Upper lobe of right lung (tissue), 1 donor: ENCODE measurements at regions not wholly inside any gene's neighbourhood (a gene's known extent, or its start where the extent isn't known, plus 50 kb on each side); places are given as distances from the start of the nearest gene placed in this dataset.

Source experiments
- ATAC-seq: fragments of 200-7000 bp; cut with Tn5 transposase; one replicate; pipeline ENCODE4 v1.9.1; 2020; ENCODE audit warnings: mild to moderate bottlenecking, moderate library complexity
- DNase-seq: peaks from one replicate; pipeline ENCODE4 v3.0.0-alpha.2; 2020
- H3K27ac ChIP-seq: fragments of 200-600 bp; one replicate; pipeline ENCODE4 v1.8.0; 2022
- H3K27me3 ChIP-seq: fragments of 200-600 bp; one replicate; pipeline ENCODE4 v1.8.0; 2022; ENCODE audit warnings: mild to moderate bottlenecking
- H3K36me3 ChIP-seq: fragments of 200-600 bp; one replicate; pipeline ENCODE4 v1.8.0; 2022
- H3K4me1 ChIP-seq: fragments of 200-600 bp; one replicate; pipeline ENCODE4 v1.8.0; 2022
- H3K4me3 ChIP-seq: fragments of 200-600 bp; one replicate; pipeline ENCODE4 v1.8.0; 2022; ENCODE audit warnings: mild to moderate bottlenecking
- H3K9me3 ChIP-seq: fragments of 200-600 bp; one replicate; pipeline ENCODE4 v1.8.0; 2022
- CTCF ChIP-seq: fragments of 200-600 bp; IDR thresholded peaks from one replicate; pipeline ENCODE4 v1.8.0; 2022; ENCODE audit warnings: antibody characterized with exemption
- intact Hi-C: fragments of 100-400 bp; cut with DNase I; formaldehyde crosslinking; loops from one replicate; pipeline ENCODE4 v1.11.0; 2022
- donor health status: DM: no; HTN: yes; CAD: no; lungs with severe emphysema.

- Histone ChIP-seq H3K4me3 (no peak overlapping the region), H3K27me3 (no peaks in the 10 kb centered on the region), H3K36me3 (no peaks in the 10 kb centered on the region), H3K27ac (no peak overlapping the region), H3K9me3 (no peaks in the 10 kb centered on the region), H3K4me1 (no peaks in the 10 kb centered on the region)
- intact Hi-C loops: no loop called here
- ATAC-seq (no peak), DNase-seq (no peak)
- no peak for TF ChIP-seq CTCF
Observed at GRCh38 chr5:4901305-4901811, 238.8 kb upstream of the ADAMTS16 start.

DNA sequence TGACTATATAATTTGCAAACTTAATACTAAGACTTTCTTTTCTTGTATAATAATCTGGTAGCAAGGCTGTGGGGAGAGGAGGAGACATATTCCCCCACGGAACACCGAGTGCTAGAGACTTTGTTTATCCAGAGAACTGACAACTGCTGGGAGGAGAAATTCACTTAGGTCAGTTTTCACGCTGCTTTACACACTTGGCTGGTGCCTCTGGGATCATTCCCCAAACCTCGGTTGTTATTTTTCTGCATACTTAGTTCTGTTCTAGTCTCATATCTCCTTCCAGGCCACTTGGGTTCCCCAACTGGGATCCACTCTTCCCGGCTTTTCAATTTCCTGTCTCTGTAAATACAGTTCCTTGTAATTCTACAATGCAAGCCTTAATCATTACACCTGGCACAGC is 238.2 kb upstream of the ADAMTS16 start:
- H3K4me1 ChIP-seq: no peaks in the 10 kb centered on the region
- DNase-seq (no peak), ATAC-seq (no peak)
- no peak overlapping the region for H3K4me3 ChIP-seq
- intact Hi-C loops: no loop called here
- H3K27me3 ChIP-seq: no peaks in the 10 kb centered on the region
- no peaks in the 10 kb centered on the region for H3K9me3 ChIP-seq
- H3K36me3 ChIP-seq: no peaks in the 10 kb centered on the region
- no peak overlapping the region for H3K27ac ChIP-seq
- no peak for TF ChIP-seq CTCF

GRCh38 chr5:4905674-4906520 is 234.2 kb upstream of the ADAMTS16 start:
- intact Hi-C loops: no loop called here
- DNase-seq (no peak), ATAC-seq (peak; percentile 30)
- no peak for TF ChIP-seq CTCF
- Histone ChIP-seq H3K9me3 (no peaks in the 10 kb centered on the region), H3K27ac (no peak overlapping the region), H3K4me1 (no peaks in the 10 kb centered on the region), H3K36me3 (no peaks in the 10 kb centered on the region), H3K4me3 (no peak overlapping the region), H3K27me3 (no peaks in the 10 kb centered on the region)

- Histone ChIP-seq H3K9me3 (no peaks in the 10 kb centered on the region), H3K4me3 (no peak overlapping the region), H3K36me3 (no peaks in the 10 kb centered on the region), H3K27me3 (no peaks in the 10 kb centered on the region), H3K4me1 (no peaks in the 10 kb centered on the region), H3K27ac (no peak overlapping the region)
- intact Hi-C loops: no loop called here
- ATAC-seq: no peak
- no peak for TF ChIP-seq CTCF
- no peak for DNase-seq
Observed at GRCh38 chr5:4906786-4907185, 233.3 kb upstream of the ADAMTS16 start.

- no peak overlapping the region for H3K4me3 ChIP-seq
- no peaks in the 10 kb centered on the region for H3K27me3 ChIP-seq
- H3K27ac ChIP-seq: no peak overlapping the region
- no peaks in the 10 kb centered on the region for H3K4me1 ChIP-seq
- no peaks in the 10 kb centered on the region for H3K36me3 ChIP-seq
- DNase-seq: no peak
- TF ChIP-seq CTCF: no peak
- ATAC-seq: no peak
- intact Hi-C loops: no loop called here
- no peaks in the 10 kb centered on the region for H3K9me3 ChIP-seq
Observed at GRCh38 chr5:4907571-4907970, 232.6 kb upstream of the ADAMTS16 start.
